CD14-positive monocyte (primary cell): ENCODE measurements at regions not wholly inside any gene's neighbourhood (a gene's known extent, or its start where the extent isn't known, plus 50 kb on each side); places are given as distances from the start of the nearest gene placed in this dataset.

ENCODE experiments used
- DNase-seq, 3 donors: peaks; one replicate each; pipeline ENCODE4 v3.0.0-alpha.2; 2011 to 2022
- H2AFZ ChIP-seq: 2 replicates; pipeline ENCODE4 v1.6.0; 2012; ENCODE audit warnings: mild to moderate bottlenecking, low read depth, low read length, inconsistent platforms; ENCODE audit not compliant: insufficient read depth, poor library complexity, severe bottlenecking
- H3K27ac ChIP-seq, 2 donors: 1 replicate in 1 of 2; 2 replicates in 1 of 2; pipeline ENCODE4 v1.5.1; 2012 to 2013; ENCODE audit warnings: low read length in 2 of 2, control low read depth in 1 of 2, inconsistent platforms in 1 of 2, low read depth in 1 of 2, mild to moderate bottlenecking in 1 of 2
- H3K27me3 ChIP-seq, 2 donors: one replicate each; pipeline versions ENCODE4 v1.6.0 to v1.6.1; 2011 to 2013; ENCODE audit warnings: low read length in 2 of 2; ENCODE audit not compliant: control insufficient read depth in 2 of 2, insufficient read depth in 2 of 2
- H3K36me3 ChIP-seq, 2 donors: replicated peaks in 1 of 2; 1 replicate in 1 of 2; 2 replicates in 1 of 2; pipeline versions ENCODE4 v1.5.1 to v1.6.1; 2012 to 2013; ENCODE audit warnings: low read length in 2 of 2, control low read depth in 1 of 2, inconsistent platforms in 1 of 2, mild to moderate bottlenecking in 1 of 2; ENCODE audit not compliant: insufficient read depth in 2 of 2, control insufficient read depth in 1 of 2
- H3K4me1 ChIP-seq, 2 donors: 1 replicate in 1 of 2; 2 replicates in 1 of 2; pipeline versions ENCODE4 v1.5.1 to v1.6.1; 2012 to 2013; ENCODE audit warnings: low read length in 2 of 2, control low read depth in 1 of 2, inconsistent platforms in 1 of 2, mild to moderate bottlenecking in 1 of 2, moderate library complexity in 1 of 2; ENCODE audit not compliant: insufficient read depth in 2 of 2, control insufficient read depth in 1 of 2
- H3K4me2 ChIP-seq: replicated peaks from 2 replicates; pipeline ENCODE3; 2012; ENCODE audit warnings: low read length, moderate library complexity, mild to moderate bottlenecking; ENCODE audit not compliant: poor library complexity, severe bottlenecking; ENCODE audit errors: extremely low read depth
- H3K4me3 ChIP-seq, 3 experiments: fragments of 200-600 bp in 1 of 3; sonication (generic) in 1 of 3; replicated peaks in 1 of 3; 1 replicate in 2 of 3; 2 replicates in 1 of 3; pipeline ENCODE4 v1.5.1; 2011 to 2013; ENCODE audit warnings: low read length in 3 of 3, mild to moderate bottlenecking in 3 of 3, control low read depth in 2 of 3, low read depth in 2 of 3, inconsistent platforms in 1 of 3, moderate library complexity in 1 of 3
- H3K79me2 ChIP-seq: 2 replicates; pipeline ENCODE4 v1.6.0; 2012; ENCODE audit warnings: mild to moderate bottlenecking, control low read depth, inconsistent platforms, low read length, moderate library complexity; ENCODE audit not compliant: insufficient read depth
- H3K9ac ChIP-seq: 2 replicates; pipeline ENCODE4 v1.6.0; 2017; ENCODE audit warnings: low read length, mild to moderate bottlenecking; ENCODE audit not compliant: insufficient read depth, poor library complexity, severe bottlenecking
- H3K9me3 ChIP-seq, 2 donors: replicated peaks in 1 of 2; 1 replicate in 1 of 2; 2 replicates in 1 of 2; pipeline versions ENCODE4 v1.5.1 to v1.6.1; 2012 to 2013; ENCODE audit warnings: low read length in 2 of 2, control low read depth in 1 of 2; ENCODE audit not compliant: control insufficient read depth in 1 of 2, insufficient read depth in 1 of 2
- H4K20me1 ChIP-seq: 2 replicates; pipeline ENCODE4 v1.6.0; 2012; ENCODE audit warnings: mild to moderate bottlenecking, low read length, control low read depth, moderate library complexity; ENCODE audit not compliant: insufficient read depth
- H3K27ac Mint-ChIP-seq, 7 donors: one replicate each; pipeline ENCODE4 v1.8.0; 2020; ENCODE audit warnings: mild to moderate bottlenecking in 7 of 7, mixed read lengths in 7 of 7, moderate library complexity in 6 of 7, inconsistent platforms in 2 of 7
- H3K27me3 Mint-ChIP-seq, 3 donors: one replicate each; pipeline ENCODE4 v1.8.0; 2021 to 2022; ENCODE audit warnings: low read depth in 3 of 3, mild to moderate bottlenecking in 3 of 3, mixed read lengths in 3 of 3, moderate library complexity in 3 of 3, inconsistent platforms in 1 of 3
- H3K36me3 Mint-ChIP-seq, 2 donors: one replicate each; pipeline ENCODE4 v1.8.0; 2020; ENCODE audit warnings: mixed read lengths in 2 of 2, inconsistent platforms in 1 of 2, mild to moderate bottlenecking in 1 of 2
- H3K4me1 Mint-ChIP-seq: one replicate; pipeline ENCODE4 v1.8.0; 2020; ENCODE audit warnings: mild to moderate bottlenecking, mixed read lengths
- H3K4me3 Mint-ChIP-seq, 2 donors: one replicate each; pipeline ENCODE4 v1.8.0; 2020; ENCODE audit warnings: mild to moderate bottlenecking in 2 of 2, mixed read lengths in 2 of 2, moderate library complexity in 1 of 2
- H3K9me3 Mint-ChIP-seq, 7 donors: one replicate each; pipeline ENCODE4 v1.8.0; 2020 to 2022; ENCODE audit warnings: mixed read lengths in 7 of 7, mild to moderate bottlenecking in 6 of 7, moderate library complexity in 6 of 7, inconsistent platforms in 2 of 7
- WGBS: methylation state at CpG from one replicate; pipeline ENCODE4 v1.1.5; 2013; ENCODE audit warnings: missing lambda C conversion rate; ENCODE audit not compliant: insufficient coverage; 5-methylcytosine and 5-hydroxymethylcytosine counted together
- intact Hi-C, 2 donors: fragments of 100-400 bp; cut with micrococcal nuclease; formaldehyde crosslinking; loops; one replicate each; pipeline versions ENCODE4 v1.15.0 to v1.15.1; 2023
- TF ChIP-seq, protein P1 (sequence below): fragments of 200-600 bp; IDR thresholded peaks from one replicate; pipeline ENCODE4 v1.8.0; 2022; ENCODE audit warnings: antibody characterized with exemption, mild to moderate bottlenecking

DNA sequence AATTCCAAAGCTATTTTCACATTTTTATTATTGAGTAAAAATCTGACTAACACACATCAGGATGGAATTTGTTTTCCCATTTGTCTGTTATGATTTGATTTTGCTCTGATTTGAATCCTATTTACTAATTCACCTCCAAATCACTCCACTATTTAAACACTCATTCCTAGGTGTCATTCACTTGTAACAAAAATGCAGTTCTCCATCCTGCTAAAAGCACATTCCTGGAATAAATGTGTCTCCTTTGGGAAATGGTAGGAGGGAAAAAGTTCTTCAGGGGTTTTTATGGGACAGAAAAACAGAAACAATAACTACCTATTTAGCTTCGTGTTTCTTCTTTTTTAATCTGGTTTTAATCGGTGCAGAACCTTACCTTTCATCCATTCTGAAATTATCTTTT is 494.1 kb upstream of the CITED2 start:
- Histone ChIP-seq H3K9me3 (no peaks in the 10 kb centered on the region), H3K27me3 (no peaks in the 10 kb centered on the region), H3K9ac (no peak overlapping the region), H3K4me1 (peaks cover 4 to 8% of the 10 kb centered on the region in 2 donors), H3K27ac (no peak overlapping the region), H3K4me2 (no peak overlapping the region), H4K20me1 (no peaks in the 10 kb centered on the region), H3K36me3 (no peaks in the 10 kb centered on the region), H2AFZ (no peak overlapping the region), H3K4me3 (no peak overlapping the region), H3K79me2 (no peaks in the 10 kb centered on the region)
- TF ChIP-seq, protein P1, sequence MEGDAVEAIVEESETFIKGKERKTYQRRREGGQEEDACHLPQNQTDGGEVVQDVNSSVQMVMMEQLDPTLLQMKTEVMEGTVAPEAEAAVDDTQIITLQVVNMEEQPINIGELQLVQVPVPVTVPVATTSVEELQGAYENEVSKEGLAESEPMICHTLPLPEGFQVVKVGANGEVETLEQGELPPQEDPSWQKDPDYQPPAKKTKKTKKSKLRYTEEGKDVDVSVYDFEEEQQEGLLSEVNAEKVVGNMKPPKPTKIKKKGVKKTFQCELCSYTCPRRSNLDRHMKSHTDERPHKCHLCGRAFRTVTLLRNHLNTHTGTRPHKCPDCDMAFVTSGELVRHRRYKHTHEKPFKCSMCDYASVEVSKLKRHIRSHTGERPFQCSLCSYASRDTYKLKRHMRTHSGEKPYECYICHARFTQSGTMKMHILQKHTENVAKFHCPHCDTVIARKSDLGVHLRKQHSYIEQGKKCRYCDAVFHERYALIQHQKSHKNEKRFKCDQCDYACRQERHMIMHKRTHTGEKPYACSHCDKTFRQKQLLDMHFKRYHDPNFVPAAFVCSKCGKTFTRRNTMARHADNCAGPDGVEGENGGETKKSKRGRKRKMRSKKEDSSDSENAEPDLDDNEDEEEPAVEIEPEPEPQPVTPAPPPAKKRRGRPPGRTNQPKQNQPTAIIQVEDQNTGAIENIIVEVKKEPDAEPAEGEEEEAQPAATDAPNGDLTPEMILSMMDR = no peak
- Mint-ChIP-seq H3K36me3 (peaks cover 0 to 2% of the 10 kb centered on the region in 2 donors), H3K4me3 (no peak overlapping the region), H3K27ac (no peak overlapping the region), H3K9me3 (peaks cover 0 to 9% (median 3%) of the 10 kb centered on the region in 7 donors), H3K4me1 (peaks cover 14% of the 10 kb centered on the region), H3K27me3 (peaks cover 0 to 2% (median 0%) of the 10 kb centered on the region in 3 donors)
- intact Hi-C loops = no loop called here
- no CpG with 5 or more reads among the region's 2 CpGs for WGBS
- no peak for DNase-seq

DNA sequence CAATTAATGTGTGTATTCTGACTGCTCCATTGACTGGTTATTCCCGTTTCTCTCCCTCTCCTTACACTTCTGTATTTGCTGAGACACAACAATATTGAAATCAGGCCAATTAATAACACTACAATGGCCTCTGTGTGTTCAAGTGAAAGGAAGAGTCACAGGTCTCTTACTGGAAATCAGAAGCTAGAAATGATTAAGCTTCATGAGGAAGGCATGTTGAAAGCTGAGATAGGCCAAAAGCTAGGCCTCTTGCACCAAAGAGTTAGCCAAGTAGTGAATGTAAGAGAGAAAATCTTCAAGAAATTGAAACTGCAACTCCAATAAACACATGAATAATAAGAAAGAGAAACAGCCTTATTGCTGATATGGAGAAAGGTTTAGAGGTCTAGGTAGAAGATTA is 489.5 kb upstream of the CITED2 start:
- Mint-ChIP-seq H3K36me3 (no peaks in the 10 kb centered on the region), H3K9me3 (peaks cover 0 to 9% (median 4%) of the 10 kb centered on the region in 7 donors), H3K4me1 (no peaks in the 10 kb centered on the region), H3K4me3 (no peak overlapping the region), H3K27ac (no peak overlapping the region), H3K27me3 (peaks cover 0 to 2% (median 0%) of the 10 kb centered on the region in 3 donors)
- H4K20me1 ChIP-seq = no peaks in the 10 kb centered on the region
- TF ChIP-seq, protein P1 = no peak
- H3K79me2 ChIP-seq = no peaks in the 10 kb centered on the region
- H3K4me2 ChIP-seq = no peak overlapping the region
- H3K27ac ChIP-seq = no peak overlapping the region
- no CpG with 5 or more reads among the region's 1 CpG for WGBS
- H3K36me3 ChIP-seq = no peaks in the 10 kb centered on the region
- intact Hi-C loops = no loop called here
- DNase-seq = no peak
- no peaks in the 10 kb centered on the region for H3K27me3 ChIP-seq
- H3K4me3 ChIP-seq = no peak overlapping the region
- H3K9ac ChIP-seq = no peak overlapping the region
- no peaks in the 10 kb centered on the region for H3K4me1 ChIP-seq
- no peak overlapping the region for H2AFZ ChIP-seq
- H3K9me3 ChIP-seq = no peaks in the 10 kb centered on the region
